ENCODE measurements at regions not wholly inside any gene's neighbourhood (a gene's known extent, or its start where the extent isn't known, plus 50 kb on each side); places are given as distances from the start of the nearest gene placed in this dataset.

DNA sequence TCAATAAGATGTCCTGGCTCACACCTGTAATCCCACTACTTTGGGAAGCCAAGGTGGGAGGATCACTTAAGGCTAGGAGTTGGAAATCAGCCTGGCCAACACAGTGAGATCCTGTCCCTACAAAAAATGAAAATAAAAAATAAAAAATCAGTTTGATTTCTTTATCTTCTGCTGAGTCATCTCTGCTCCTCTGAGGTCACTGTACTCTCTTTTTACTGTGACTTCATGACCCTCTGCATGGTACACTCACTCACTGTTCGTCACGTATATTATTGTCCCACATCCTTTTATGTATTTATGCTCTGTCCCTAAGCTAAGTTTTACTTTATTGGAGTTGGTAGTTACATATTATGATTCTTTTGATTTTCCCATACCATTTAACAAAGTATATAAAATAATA lies 333.3 kb downstream of the PCDH7 start:
- TF ChIP-seq GATA3 (IDR thresholded peaks at IDR 0.05; ENCODE audit: low read depth, low read length), result no peak
- TF ChIP-seq GATA2 (IDR thresholded peaks at IDR 0.05; ENCODE audit: low read depth, low read length), result no peak

All from SH-SY5Y (cell line).